A673 (cell line): ENCODE measurements at regions not wholly inside any gene's neighbourhood (a gene's known extent, or its start where the extent isn't known, plus 50 kb on each side); places are given as distances from the start of the nearest gene placed in this dataset.

Experiments
- CTCF ChIP-seq: fragments of 300-800, 200-600 bp; sonication (generic); conservative IDR thresholded peaks from 2 replicates; pipeline ENCODE4 v1.5.1; 2017; ENCODE audit warnings: low read depth, mild to moderate bottlenecking, antibody characterized with exemption, low read length, moderate library complexity, mixed read lengths
- EZH2 ChIP-seq: fragments of 200-600 bp; sonication (generic); IDR thresholded peaks from 2 replicates; pipeline ENCODE4 v1.6.1; 2017; ENCODE audit warnings: borderline replicate concordance, low read depth, mild to moderate bottlenecking, mixed read lengths, antibody characterized with exemption, low read length; ENCODE audit not compliant: poor library complexity, severe bottlenecking

GRCh38 chr16:48050871-48051270 lies 104.9 kb downstream of the ABCC12 start:
- TF ChIP-seq CTCF, result no peak
- no peak for TF ChIP-seq EZH2
